Stimulated activated CD8-positive, alpha-beta memory T cell treated with anti-CD3 and anti-CD28 coated beads, Interleukin-7, amount 100 ng/mL, for 24 hours (primary cell): ENCODE measurements at regions not wholly inside any gene's neighbourhood (a gene's known extent, or its start where the extent isn't known, plus 50 kb on each side); places are given as distances from the start of the nearest gene placed in this dataset.
"Not testable (repeated sequence)": the region's sequence is repeated elsewhere in the genome, so short reads cannot be mapped to it uniquely, and the experiment has no call there.

Source experiments
- DNase-seq: peaks from one replicate; pipeline ENCODE4 v3.0.0-alpha.2; 2020; ENCODE audit warnings: low read depth

GRCh38 chr6:22108199-22108598, 188.6 kb downstream of the PRL start:
- DNase-seq, result no peak

GRCh38 chr6:22110061-22110460, 186.8 kb downstream of the PRL start:
- no peak for DNase-seq

DNA sequence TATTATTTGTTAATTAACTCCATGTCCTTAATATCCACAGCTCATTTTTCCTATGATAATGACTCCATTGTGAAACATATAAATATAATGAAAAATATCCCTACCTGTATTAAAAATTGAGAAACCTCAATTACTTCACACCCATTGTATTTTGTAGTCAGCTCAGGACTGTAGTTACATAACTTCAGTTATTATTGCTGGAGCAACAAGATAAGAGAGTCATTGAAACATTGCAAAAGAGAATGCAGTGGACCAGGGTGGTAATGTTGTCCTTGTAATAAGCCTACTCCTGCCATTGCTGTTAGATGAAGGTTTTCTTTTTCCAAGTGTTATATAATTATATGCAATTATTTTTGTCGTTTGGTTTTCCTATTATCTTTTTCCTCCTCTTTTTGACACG, 184.4 kb downstream of the PRL start:
- DNase-seq, result no peak

DNA sequence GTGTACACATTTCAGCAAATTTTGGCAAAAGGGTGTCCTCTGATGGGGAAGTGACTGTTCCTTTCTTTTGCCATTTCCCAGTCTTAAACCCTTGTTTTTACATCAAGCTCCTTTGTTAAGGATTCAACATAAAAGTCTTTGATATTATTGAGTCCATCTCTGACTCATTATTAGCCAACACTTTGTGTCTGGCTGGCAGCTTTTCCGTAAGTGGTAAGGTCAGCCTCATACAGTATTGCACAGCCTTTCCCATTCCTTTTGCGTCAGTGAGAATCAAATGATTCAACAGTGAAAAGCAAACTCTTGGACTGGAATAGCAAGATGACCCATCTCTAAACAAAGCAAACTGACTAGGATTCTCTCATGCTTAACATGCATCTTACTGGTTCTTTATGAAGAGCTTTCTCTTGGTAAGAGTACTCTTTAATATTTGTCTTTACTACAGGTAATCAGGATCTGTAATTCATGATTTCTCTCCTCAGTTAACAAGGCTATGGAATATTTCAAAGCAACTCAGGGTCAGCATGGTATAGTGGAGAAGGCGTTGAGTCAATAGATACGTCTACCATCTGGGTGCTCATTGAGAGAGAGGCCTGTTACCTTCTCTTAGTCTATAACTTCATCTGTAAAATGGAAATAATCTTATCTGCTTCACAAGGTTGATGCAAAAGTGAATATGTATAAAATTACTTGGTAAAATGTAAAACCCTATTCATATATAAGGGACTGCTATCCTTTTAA, 183.6 kb downstream of the PRL start:
- no peak for DNase-seq

DNA sequence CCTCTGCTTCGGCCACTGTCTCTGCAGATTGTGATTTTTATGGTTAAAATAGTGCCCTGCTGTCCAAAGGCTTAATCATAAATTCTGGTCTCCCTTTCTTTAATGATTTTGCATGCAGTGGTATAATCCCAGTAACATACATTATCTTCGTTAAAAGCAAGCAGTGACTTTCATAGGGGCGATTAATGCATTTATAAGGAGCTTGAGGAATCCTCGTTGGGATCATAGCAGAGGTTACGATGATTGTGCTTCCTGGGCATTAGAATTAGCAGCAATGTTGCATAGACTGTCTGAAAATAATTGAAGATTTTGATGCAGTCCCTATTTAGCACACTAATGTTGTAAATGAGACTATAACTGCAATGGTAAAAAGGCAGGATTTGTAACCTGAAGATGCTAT, 181.3 kb downstream of the PRL start:
- no peak for DNase-seq

GRCh38 chr6:22117631-22118030, 179.2 kb downstream of the PRL start:
- DNase-seq, result no peak

- no peak for DNase-seq
Measured at GRCh38 chr6:22119500-22119899, 177.3 kb downstream of the PRL start.

GRCh38 chr6:22124756-22125155, 172.1 kb downstream of the PRL start:
- no peak for DNase-seq

- no peak for DNase-seq
Measured at GRCh38 chr6:22126910-22127309, 169.9 kb downstream of the PRL start.

DNA sequence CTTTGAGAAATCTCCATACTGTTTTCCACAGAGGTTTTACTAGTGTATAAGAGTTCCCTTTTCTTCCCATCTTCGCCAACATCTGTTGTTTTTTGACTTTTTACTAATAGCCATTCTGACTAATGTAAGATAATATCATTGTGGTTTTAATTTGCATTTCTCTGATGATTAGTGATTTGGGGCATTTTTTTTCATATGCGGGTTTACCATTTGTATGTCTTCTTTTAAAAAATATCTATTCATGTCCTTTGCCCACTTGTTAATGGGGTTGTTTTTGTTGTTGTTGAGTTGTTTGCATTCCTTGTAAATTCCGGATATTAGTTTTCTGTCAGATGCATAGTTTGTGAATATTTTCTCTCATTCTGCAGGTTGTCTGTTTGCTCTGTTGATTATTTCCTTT, 167.1 kb downstream of the PRL start:
- no peak for DNase-seq

GRCh38 chr6:22132656-22133055, 164.2 kb downstream of the PRL start:
- DNase-seq, result no peak

- DNase-seq, result no peak
Measured at GRCh38 chr6:22133357-22133756, 163.5 kb downstream of the PRL start.

GRCh38 chr6:22134308-22134707, 162.5 kb downstream of the PRL start:
- DNase-seq, result no peak

GRCh38 chr6:22135395-22135794, 161.4 kb downstream of the PRL start:
- DNase-seq, result no peak

GRCh38 chr6:22140736-22141135, 156.1 kb downstream of the PRL start:
- DNase-seq, result not testable (repeated sequence)

- no peak for DNase-seq
Measured at GRCh38 chr6:22141241-22141745, 155.5 kb downstream of the PRL start.

GRCh38 chr6:22142856-22143255, 154.0 kb downstream of the PRL start:
- no peak for DNase-seq

DNA sequence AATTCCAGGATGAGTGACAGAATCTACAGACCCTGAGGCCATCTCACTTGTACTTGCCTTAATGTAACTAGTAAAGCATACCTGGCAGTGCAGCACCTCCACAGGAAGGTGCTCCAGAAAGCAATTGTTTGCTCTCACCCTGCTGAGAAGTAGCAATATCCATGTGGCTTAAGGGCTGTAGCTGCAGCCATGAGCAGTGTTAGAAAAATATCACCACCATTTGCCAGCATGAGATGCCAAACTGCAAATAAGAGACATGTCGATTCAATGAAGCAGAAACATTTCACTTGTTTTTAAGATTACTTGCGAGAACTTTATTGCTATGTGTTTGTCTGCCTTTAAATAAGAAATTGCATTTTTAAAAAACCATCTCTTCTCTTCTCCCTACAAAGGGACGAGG, 151.5 kb downstream of the PRL start:
- DNase-seq, result no peak

DNA sequence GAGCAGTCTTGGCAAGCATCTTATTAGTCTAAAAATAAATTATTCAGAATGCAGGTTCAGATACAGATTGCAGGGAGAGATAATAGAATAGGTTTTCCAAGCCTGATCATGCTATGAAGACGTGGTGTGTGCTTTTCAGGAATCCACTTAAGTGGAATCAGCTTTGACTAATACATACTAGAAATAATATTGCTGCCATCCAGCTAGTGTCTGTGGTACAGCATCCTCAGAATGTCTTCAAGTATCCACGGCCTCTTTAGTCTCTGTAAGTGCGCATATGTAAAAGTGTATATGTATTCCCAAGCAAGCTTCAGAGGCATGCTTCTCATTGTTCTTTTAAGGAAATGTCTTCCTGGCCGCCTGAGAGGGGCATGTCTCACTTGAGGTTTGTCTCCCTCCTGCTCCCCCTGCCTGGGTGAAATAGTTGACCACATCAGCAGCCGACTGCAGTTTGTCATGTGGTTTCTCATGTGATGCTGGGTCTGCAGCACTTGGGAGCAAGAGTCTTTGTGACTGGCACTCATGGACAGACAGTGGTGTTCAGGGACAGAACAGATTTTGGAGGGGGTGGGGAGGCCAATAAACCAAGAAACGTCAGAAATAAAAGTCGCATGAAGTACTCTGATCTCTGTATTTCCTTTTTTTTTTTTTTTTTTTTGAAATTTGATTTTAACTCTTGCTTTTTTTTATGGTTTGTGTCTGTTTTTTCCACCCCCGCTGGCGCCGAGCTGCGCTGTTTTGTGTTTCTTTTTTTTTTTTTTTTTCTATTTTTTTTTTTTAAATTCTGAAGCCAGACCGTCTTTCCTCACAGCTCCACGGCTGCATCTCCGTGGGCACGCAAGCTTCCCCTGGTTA, 150.8 kb downstream of the PRL start:
- DNase-seq, result no peak

- DNase-seq, result no peak
Measured at GRCh38 chr6:22146678-22146930, 150.2 kb downstream of the PRL start.

GRCh38 chr6:22146931-22147701, 149.7 kb downstream of the PRL start:
- DNase-seq, result no peak

GRCh38 chr6:22147921-22148776, 148.7 kb downstream of the PRL start:
- DNase-seq, result no peak
